AG09309 (cell line): ENCODE measurements at regions not wholly inside any gene's neighbourhood (a gene's known extent, or its start where the extent isn't known, plus 50 kb on each side); places are given as distances from the start of the nearest gene placed in this dataset.

Source experiments
- DNase-seq: peaks from one replicate; pipeline ENCODE4 v3.0.0-alpha.2; 2010; ENCODE audit warnings: low read depth
- H3K4me3 ChIP-seq: 2 replicates; pipeline ENCODE4 v1.5.1; 2011; ENCODE audit warnings: mild to moderate bottlenecking, low read depth, low read length, moderate library complexity; ENCODE audit not compliant: control insufficient read depth
- TF ChIP-seq, protein P1 (sequence below): IDR thresholded peaks from 2 replicates; pipeline ENCODE4 v1.5.1; 2011; ENCODE audit warnings: mild to moderate bottlenecking, low read depth, low read length, inconsistent platforms; ENCODE audit not compliant: insufficient read depth, control insufficient read depth; ENCODE audit errors: missing control alignments

DNA sequence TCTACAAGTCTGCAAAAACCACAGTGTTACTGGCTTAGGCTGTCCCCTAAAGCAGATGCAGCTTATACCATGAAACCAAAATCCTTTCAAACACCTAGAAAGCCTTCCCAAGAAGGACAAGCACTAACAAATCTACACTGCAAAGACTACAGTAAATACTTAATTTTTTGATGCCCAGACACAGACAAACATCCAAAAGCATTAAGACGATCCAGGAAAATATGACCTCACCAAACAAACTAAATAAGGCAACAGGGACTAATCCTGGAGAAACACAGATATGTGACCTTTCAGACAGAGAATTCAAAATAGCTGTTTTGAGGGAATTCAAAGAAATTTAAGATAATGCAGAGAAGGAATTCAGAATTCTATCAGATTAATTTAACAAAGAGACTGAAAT lies 423.5 kb downstream of the COL12A1 start:
- TF ChIP-seq, protein P1, sequence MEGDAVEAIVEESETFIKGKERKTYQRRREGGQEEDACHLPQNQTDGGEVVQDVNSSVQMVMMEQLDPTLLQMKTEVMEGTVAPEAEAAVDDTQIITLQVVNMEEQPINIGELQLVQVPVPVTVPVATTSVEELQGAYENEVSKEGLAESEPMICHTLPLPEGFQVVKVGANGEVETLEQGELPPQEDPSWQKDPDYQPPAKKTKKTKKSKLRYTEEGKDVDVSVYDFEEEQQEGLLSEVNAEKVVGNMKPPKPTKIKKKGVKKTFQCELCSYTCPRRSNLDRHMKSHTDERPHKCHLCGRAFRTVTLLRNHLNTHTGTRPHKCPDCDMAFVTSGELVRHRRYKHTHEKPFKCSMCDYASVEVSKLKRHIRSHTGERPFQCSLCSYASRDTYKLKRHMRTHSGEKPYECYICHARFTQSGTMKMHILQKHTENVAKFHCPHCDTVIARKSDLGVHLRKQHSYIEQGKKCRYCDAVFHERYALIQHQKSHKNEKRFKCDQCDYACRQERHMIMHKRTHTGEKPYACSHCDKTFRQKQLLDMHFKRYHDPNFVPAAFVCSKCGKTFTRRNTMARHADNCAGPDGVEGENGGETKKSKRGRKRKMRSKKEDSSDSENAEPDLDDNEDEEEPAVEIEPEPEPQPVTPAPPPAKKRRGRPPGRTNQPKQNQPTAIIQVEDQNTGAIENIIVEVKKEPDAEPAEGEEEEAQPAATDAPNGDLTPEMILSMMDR, result no peak

DNA sequence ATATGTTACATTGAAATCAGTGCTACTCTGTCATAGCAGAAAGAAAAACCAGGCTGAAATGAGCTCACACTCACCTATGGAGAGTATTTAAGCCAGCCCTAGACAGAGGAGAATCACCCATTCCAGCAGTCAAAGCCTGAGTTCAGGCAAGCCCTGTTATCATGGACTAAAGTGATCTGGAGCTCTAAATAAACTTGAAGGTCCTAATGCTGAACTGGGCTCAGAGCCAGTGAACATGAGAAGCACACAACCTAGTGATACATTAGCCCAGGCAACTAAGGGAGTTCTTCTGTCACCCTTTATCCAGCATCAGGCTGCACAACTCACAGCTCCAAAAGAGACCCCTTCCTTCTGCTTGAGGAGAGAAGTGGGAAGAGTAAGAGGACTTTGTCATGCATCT lies 425.0 kb downstream of the COL12A1 start:
- H3K4me3 ChIP-seq, result no peak overlapping the region
- TF ChIP-seq, protein P1, result no peak
- no peak for DNase-seq

More for the DNA sequence above, 423.5 kb downstream of the COL12A1 start:
- DNase-seq, result no peak
- H3K4me3 ChIP-seq, result no peak overlapping the region

DNA sequence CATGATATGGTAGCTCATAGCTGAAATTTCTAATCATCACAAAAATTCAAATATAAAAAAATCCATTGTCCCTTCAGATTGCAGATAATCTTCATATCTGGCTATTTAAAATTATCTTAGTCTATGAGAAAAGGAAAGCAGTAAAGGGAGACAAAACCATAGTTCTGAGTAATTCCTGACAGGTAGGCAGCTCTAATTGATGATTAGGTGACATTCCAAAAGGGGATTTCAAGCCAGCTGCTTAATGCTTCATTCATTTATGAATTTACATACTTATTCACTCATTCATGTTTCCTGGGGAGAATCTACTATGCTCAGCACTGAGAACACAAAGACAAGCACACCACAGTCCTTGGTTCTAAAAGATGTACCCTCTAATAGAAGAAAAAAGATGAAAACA lies 437.1 kb downstream of the COL12A1 start:
- DNase-seq, result no peak

DNA sequence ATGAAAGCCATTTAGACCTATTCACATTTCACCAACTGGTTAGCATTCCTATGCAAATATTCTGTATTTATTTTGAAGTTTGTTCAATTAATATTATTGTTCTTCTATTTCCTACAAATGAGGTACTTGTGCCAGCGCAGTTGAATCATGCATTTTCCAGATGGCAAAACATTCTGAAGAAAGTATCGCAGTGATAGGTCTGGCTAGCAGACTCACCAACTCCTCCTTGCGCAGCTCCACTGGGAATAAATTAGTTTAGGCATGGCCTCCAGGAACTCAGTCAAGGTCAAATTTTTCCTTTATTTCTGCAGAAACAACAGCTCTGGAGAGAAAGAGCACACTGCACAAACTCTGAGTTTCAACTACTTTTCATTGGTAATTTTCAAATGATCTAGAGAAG lies 437.7 kb downstream of the COL12A1 start:
- TF ChIP-seq, protein P1, result no peak
- no peak for DNase-seq
- no peak overlapping the region for H3K4me3 ChIP-seq

More for the DNA sequence above, 437.1 kb downstream of the COL12A1 start:
- H3K4me3 ChIP-seq, result no peak overlapping the region
- TF ChIP-seq, protein P1, result no peak

DNA sequence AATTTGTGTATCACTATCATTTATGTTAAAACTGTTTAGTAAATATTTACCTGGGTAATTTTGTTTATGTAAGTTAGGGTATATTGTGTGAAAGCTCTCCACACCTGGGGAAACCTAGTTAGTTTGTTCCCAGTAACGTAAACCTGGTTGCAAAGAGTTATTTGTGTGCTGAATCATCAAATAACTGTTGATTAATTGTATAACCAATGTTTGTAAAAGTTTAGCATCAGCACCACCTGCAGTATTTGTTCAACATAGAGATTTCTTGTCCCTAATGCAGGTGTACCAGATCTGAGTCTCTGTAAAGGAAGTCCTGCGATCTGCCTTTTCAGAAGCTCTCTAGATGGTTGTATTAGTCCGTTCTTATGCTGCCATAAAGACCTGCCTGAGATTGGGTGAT lies 440.4 kb downstream of the COL12A1 start:
- no peak overlapping the region for H3K4me3 ChIP-seq
- DNase-seq, result no peak
- TF ChIP-seq, protein P1, result no peak

DNA sequence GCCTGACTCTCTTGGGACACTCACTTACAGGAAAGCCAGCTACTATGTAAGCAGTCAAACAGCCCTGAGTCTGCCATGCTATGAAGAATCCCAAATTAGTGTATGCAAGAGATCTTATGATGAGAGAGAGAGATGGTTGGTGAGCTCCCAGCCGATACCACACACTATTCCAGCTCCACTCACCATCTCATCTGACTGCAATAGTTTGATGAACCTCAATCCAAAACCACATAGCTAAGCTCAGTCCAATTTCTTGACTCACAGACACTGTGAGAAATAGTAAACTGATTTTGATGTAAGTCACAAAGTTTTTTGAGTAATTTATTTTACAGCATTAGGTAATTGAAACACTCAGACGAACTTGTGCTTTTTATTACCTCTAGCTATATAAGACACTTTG lies 441.4 kb downstream of the COL12A1 start:
- DNase-seq, result peak; percentile 66
- TF ChIP-seq, protein P1, result no peak
- no peak overlapping the region for H3K4me3 ChIP-seq

DNA sequence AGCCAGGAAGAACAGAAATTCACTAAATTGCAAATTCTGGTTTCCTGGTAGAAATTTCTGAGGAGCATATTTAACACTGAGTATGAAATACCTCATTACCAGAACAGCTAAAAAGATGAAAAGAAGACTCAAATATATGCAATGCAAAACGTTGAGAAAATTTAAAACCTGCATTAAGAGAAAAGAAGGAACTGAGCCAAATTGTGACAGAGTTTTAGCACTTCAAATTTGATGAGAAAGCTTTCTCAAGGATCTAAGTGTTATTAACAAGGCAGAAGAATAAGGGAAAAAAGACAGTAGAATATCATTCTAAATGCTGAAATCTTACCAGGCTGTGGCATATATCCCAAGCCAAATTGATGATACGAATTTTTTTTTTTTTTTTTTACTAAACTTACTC lies 443.0 kb downstream of the COL12A1 start:
- no peak overlapping the region for H3K4me3 ChIP-seq
- DNase-seq, result no peak
- TF ChIP-seq, protein P1, result no peak
